ENCODE measurements at regions not wholly inside any gene's neighbourhood (a gene's known extent, or its start where the extent isn't known, plus 50 kb on each side); places are given as distances from the start of the nearest gene placed in this dataset.
"Not testable (repeated sequence)": the region's sequence is repeated elsewhere in the genome, so short reads cannot be mapped to it uniquely, and the experiment has no call there.

DNA sequence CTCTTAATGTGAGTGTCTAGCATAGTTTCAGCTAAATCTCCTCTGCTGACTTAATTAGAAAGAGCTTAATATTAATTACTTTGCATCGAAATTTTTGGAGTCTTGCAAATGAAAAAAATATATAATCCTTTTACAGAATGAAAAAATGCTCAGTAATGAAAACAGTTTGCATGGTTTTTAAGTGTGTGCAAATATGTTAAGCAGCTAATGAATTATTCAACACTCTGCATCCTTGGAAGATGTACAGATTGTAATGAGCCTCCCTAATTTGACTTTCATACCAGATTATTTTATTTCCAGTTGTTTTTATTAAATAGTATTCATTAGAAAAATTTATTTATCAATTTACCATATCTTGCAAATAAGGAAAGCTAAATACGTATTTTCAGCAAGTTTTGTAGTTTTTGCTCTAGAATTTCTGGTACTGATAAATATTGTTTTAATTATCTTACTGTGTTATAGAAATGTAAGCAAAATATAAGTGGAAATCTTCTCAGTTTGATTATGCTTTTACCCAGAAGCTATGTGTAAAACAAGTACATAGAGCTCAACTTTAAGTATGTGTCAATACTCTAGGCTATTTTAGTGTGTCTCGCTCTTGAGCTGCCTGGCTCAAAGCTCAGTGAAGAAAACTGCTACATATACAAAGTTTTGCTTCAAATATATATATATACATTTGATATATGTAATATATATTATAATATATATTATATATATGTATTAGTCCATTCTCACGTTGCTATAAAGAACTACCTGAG lies 714.9 kb upstream of the LUZP2 start:
- no peak for DNase-seq

- not testable (repeated sequence) for DNase-seq
Observed at GRCh38 chr11:23786974-23787373, 709.9 kb upstream of the LUZP2 start.

DNA sequence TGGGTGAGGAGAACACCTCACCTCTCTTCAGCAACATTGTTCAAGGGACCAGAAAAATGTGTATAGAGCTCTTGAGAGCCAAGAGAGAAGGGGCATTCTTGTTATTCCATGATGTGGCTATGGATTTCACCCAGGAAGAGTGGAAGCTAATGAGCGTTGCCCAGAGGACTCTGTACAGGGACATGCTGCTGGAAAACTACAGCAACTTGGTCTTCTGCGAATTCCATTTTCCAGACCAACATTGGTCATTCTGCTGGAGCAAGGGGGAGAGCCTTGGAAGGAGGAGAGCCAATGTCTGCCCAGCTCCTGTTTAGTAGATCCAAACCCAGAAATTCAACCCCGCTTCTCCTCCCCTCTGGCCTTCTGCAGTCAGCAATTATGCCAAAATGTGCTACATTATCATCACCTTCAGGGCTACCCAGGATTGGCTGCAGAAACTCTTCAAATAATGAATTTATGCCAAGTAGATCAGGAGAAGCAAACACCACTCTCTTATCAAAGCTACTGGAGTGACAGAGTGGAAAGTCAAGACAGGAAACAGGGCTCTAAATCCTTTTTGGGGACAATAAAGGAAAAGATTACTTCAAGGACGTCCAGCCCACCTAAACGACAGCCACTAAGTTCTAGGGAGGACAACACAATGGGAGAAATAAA lies 707.5 kb upstream of the LUZP2 start:
- DNase-seq: no peak

- DNase-seq: no peak
Observed at GRCh38 chr11:23789938-23790371, 706.9 kb upstream of the LUZP2 start.

DNA sequence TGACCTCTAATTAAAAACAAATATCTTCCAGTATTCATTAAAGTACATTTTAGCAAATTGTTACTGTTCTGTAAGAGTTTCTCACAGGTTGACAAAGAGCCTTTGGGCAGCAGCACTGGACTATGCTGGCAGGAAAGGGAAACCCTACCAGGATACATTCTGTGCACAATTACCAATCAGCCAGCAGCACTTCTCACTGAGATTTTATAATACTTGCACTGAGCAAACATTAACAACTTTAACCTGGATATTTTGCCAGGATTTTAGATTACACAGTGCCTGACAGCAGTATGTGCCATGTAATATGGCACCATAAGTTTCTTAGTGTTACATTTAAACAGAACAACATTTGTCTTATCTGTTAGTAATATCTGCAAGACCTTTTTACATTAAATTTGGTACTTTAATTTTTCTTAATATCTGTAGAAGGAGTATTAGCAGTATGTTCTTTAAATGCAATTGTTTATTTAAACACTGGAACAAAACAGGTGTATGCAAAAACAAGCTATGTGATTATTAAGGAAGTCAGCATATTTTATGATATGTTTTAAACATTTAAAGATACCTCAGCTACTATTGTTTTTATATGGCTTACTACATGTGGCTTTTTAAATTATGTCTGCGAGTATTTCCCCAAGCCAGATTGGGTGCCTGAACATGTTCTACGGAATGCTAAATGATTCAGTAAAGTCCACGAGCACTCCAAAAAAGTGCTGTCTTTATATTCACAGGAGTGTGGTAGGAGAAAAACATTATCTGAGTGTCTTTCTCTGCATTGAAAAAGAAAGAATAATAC lies 699.0 kb upstream of the LUZP2 start:
- no peak for DNase-seq

GRCh38 chr11:23834306-23834705 lies 662.5 kb upstream of the LUZP2 start:
- not testable (repeated sequence) for DNase-seq

DNA sequence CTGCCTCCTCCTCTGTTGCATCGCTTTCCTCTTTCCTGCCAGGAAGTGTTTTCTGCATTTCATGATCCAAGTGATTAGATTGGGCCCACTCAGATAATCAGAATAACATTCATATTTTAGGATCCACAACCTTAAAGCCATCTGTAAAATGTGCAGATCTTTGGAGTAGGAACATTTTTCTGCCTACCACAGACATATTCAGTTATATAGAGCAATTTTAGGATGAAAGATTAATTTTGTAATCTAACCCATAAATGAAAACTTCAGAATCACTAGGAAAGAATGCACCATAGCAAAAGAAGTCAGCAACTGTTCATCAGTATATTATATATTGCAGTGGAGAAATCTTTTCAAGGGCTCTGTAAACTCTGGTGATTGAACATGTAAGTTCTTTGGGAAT lies 659.9 kb upstream of the LUZP2 start:
- no peak for DNase-seq

DNA sequence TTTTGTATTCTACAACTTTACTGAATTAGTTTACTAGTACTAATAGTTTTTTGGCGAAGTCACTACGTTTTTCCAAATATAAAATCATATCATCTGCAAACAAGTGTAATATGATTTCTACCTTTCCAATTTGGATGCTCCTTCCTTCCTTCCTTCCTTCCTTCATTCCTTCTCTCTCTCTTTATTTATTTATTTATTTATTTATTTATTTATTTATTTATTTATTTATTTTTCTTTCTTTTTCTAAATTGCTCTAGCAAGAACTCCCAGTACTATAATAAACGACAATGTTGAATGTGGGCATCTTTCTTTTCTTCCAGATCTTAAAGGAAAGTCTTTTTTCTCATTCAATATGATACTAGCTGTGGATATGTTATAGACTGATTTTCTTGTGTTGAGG lies 656.0 kb upstream of the LUZP2 start:
- DNase-seq: no peak

- no peak for DNase-seq
Observed at GRCh38 chr11:23846902-23847422, 649.9 kb upstream of the LUZP2 start.

DNA sequence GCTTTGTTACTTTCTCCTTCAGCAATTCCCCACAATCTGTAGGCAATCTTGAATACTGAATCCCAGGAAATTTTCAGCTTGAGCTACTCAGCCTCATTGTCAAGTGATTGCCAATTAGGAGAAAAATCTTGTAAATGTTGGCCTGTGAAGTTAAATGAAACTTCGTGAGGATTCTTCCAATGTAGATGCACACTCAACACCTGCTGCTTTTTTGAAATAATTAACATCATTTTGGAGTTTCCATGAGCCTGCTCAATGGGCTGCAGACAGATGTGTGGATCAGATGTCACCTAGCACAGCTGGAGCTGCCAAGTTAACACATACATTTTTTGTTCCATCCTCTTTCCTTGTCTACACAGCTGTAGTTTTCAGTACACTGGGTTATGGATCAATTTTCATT lies 645.6 kb upstream of the LUZP2 start:
- DNase-seq: no peak

GRCh38 chr11:23856654-23857053 lies 640.2 kb upstream of the LUZP2 start:
- DNase-seq: no peak

- DNase-seq: no peak
Observed at GRCh38 chr11:23859087-23859486, 637.8 kb upstream of the LUZP2 start.

GRCh38 chr11:23861615-23862014 lies 635.2 kb upstream of the LUZP2 start:
- no peak for DNase-seq

- no peak for DNase-seq
Observed at GRCh38 chr11:23865341-23865975, 631.4 kb upstream of the LUZP2 start.

- DNase-seq: no peak
Observed at GRCh38 chr11:23866641-23867040, 630.2 kb upstream of the LUZP2 start.

DNA sequence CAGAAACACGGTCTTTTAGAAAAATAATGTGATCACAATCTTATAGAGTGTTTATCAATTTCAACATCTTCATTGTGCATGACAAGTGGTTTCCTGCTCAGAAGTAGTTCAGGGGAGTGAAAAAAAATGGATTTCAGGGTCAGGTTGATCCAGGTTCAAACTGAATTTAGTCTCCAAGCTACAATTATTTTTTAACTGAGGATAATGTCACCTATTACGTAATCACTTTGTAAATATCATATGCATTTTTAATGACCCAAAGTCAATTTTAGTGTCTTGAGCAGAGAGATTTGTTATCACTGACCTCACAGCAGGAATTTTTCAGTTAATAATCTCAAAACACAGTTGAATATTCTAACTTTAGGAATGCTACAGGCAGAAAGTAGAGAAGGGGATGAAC lies 627.2 kb upstream of the LUZP2 start:
- no peak for DNase-seq

DNA sequence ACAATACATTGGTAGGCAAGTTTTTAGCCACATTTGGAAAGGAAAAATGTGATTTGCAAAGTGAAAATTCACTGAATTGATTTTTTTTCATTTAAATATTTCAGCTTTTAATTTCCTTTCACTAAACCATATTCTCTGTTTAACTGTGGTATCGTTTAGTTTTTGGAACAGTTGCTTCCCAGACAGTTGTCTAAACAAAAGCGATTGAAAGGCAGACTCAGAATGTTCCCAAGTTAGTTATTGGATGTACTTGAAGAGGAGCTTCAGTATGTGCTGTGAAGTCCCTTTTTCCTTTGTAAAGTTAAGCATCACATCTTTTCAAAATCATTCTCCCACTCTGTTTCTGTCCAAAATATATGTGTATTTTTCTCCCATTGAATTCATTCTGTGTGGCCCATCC lies 623.4 kb upstream of the LUZP2 start:
- no peak for DNase-seq

DNA sequence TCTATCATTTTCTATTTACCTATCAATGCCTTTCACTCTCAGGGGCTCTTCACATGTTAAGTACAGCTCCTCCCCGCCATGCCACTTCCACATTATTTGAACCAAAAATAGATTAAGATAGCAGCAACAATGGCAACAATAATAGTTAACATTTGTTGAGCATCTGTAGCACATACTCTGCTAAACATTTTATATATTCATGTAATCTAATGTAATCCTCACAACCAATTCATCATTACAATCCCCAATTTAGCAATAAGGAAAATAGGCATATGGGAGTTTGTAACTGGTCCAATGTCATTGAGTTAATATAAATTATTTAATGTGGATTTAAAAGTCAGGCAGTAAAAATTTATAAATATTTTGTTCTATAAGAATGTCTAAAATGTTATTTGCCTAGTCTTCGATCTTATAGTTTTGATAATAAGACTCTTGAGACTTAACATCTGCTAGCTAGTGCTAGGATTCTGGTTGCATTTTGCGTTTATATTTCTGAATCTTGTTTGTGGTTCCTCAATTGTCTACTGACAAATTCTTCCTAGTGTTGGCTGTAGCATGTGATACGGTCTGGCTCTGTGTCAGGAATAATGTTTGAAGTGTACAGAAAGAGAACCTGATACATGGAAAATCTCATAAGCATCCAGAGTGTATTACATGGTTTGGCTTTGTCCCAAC lies 621.5 kb upstream of the LUZP2 start:
- no peak for DNase-seq

- DNase-seq: not testable (repeated sequence)
Observed at GRCh38 chr11:23883426-23884048, 613.3 kb upstream of the LUZP2 start.

DNA sequence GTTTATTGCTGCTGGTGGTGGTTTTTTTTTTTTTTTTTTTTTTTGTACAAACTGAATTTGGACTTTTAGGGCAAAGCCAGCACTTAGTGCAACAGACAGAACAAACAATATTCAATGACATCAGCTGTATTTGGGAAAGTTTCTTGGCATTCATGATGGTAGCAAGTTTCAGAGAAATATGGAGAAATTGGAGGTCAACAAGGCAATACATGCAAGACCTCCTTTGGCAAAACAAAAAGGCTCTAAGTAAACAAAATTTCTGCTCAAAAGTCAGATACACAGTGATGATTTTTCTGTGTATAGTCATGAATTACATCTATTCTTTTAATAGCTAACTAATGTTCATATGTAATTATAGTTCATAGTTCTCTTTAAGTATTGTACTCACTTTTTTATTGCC lies 612.5 kb upstream of the LUZP2 start:
- DNase-seq: no peak

DNA sequence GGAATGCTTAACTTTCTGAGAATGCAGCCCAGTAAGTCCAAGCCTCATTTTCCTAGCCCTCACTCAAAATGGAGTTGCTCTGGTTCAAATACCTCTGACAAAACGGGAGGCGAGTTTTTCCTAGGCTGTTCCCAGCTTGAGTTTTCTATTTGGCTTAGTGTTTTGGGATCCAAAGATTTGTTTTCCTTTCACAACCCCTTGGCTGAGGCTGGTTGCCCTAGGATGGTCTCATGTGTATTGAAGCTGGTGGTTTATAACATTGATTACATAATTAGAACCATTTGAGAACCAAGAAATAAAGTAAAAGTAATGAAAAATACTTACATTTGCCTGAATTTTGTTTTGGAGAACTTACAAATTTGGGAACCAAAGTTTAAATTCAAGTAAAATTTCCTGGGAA lies 611.1 kb upstream of the LUZP2 start:
- no peak for DNase-seq

- not testable (repeated sequence) for DNase-seq
Observed at GRCh38 chr11:23887122-23887521, 609.7 kb upstream of the LUZP2 start.

Data from NCI-H1694 (cell line).